ENCODE measurements at regions not wholly inside any gene's neighbourhood (a gene's known extent, or its start where the extent isn't known, plus 50 kb on each side); places are given as distances from the start of the nearest gene placed in this dataset.

- no peak overlapping the region for H3K4me3 ChIP-seq (replicated peaks; ENCODE audit: low read depth, low read length)
- DNase-seq (ENCODE audit: low read depth) = no peak
- no peak for TF ChIP-seq CTCF (IDR thresholded peaks at IDR 0.05; ENCODE audit: low read length, missing control alignments)
Measured at GRCh38 chr2:220356076-220356475, 728.6 kb downstream of the SLC4A3 start.

GRCh38 chr2:220365023-220365422 lies 737.6 kb downstream of the SLC4A3 start:
- no peak for TF ChIP-seq CTCF (IDR thresholded peaks at IDR 0.05; ENCODE audit: low read length, missing control alignments)
- DNase-seq (ENCODE audit: low read depth) = peak; percentile 23
- no peak overlapping the region for H3K4me3 ChIP-seq (replicated peaks; ENCODE audit: low read depth, low read length)

- H3K4me3 ChIP-seq (replicated peaks; ENCODE audit: low read depth, low read length) = no peak overlapping the region
- no peak for TF ChIP-seq CTCF (IDR thresholded peaks at IDR 0.05; ENCODE audit: low read length, missing control alignments)
- DNase-seq (ENCODE audit: low read depth) = no peak
Measured at GRCh38 chr2:220366765-220367164, 739.3 kb downstream of the SLC4A3 start.

DNA sequence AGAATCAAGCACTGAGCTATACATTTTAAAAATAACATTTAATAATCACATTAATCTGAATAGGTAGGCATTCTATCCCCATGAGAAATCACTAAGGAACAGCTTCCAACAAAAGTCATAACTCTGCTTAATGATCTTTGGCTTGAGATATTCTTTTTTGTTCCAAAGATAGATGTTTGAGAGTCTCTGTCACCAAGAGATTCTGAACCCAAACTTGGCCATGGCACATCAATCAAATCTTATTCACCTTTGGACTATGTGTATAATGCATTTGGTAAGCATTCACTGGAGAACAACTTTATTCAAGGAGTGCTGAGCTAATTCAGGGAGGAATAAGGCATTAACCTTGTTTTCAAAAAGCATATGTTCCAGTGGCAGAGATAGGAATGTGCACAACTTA lies 743.3 kb downstream of the SLC4A3 start:
- DNase-seq (ENCODE audit: low read depth) = no peak
- no peak overlapping the region for H3K4me3 ChIP-seq (replicated peaks; ENCODE audit: low read depth, low read length)
- TF ChIP-seq CTCF (IDR thresholded peaks at IDR 0.05; ENCODE audit: low read length, missing control alignments) = no peak

DNA sequence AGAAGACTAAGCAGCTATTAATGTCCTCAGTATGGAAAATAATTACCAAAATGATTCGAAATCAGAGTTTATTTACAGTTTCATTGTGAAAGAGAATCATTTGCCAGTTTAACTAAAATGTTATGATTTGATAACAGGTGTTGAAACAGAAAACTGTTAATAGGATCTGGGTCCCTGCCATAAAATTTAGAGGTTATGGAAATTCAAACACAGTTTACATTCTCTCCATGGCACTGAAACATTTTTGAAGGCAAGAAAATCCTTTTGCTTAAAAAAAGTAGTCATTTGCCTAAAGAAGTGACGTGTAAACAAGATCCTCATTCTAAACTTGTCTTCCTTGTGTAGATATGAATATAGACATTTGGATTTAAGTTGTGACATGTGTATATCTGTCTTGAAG lies 743.8 kb downstream of the SLC4A3 start:
- no peak for DNase-seq (ENCODE audit: low read depth)
- TF ChIP-seq CTCF (IDR thresholded peaks at IDR 0.05; ENCODE audit: low read length, missing control alignments) = no peak
- no peak overlapping the region for H3K4me3 ChIP-seq (replicated peaks; ENCODE audit: low read depth, low read length)

- peak; percentile 24 for DNase-seq (ENCODE audit: low read depth)
- H3K4me3 ChIP-seq (replicated peaks; ENCODE audit: low read depth, low read length) = no peak overlapping the region
- TF ChIP-seq CTCF (IDR thresholded peaks at IDR 0.05; ENCODE audit: low read length, missing control alignments) = no peak
Measured at GRCh38 chr2:220373878-220374277, 746.4 kb downstream of the SLC4A3 start.

DNA sequence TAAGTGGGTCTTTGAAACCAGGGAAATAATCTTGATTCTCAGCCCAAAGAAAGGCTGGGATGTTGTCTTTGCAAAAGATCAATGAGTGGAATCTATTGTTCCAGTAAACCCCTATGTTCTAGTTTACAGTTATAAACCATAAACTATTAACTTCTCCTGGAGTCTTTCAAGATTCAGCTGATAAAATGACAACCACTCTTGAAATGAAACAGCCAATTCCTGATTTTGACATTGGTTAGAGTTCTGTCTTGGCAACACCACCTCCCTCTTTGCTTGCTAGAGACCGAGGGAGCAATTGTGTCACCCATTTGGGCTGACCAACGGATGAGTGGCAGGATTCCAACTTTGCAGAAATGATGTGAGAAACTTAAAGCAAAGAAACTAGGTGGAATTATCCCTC lies 746.9 kb downstream of the SLC4A3 start:
- no peak for TF ChIP-seq CTCF (IDR thresholded peaks at IDR 0.05; ENCODE audit: low read length, missing control alignments)
- DNase-seq (ENCODE audit: low read depth) = no peak
- no peak overlapping the region for H3K4me3 ChIP-seq (replicated peaks; ENCODE audit: low read depth, low read length)
